Keratinocyte (primary cell): ENCODE measurements at regions not wholly inside any gene's neighbourhood (a gene's known extent, or its start where the extent isn't known, plus 50 kb on each side); places are given as distances from the start of the nearest gene placed in this dataset.

ENCODE experiments used
- DNase-seq: peaks from one replicate; pipeline ENCODE4 v3.0.0-alpha.2; 2011; ENCODE audit warnings: low read depth, missing footprints, low spot score
- FAIRE-seq: peaks from 2 replicates; lab custom pipeline; 2011; peaks lifted over from hg19 to GRCh38; lab: Jason Lieb, UNC
- H2AFZ ChIP-seq: 2 replicates; pipeline ENCODE4 v1.6.0; 2012; ENCODE audit warnings: low read length, control low read depth, inconsistent platforms; ENCODE audit not compliant: control insufficient read depth
- H3K27ac ChIP-seq: 2 replicates; pipeline ENCODE4 v1.5.1; 2011; ENCODE audit warnings: low read length; ENCODE audit not compliant: control insufficient read depth, insufficient read depth
- H3K27me3 ChIP-seq: 3 replicates; pipeline ENCODE4 v1.6.0; 2011; ENCODE audit warnings: low read length; ENCODE audit not compliant: control insufficient read depth, insufficient read depth; ENCODE audit errors: extremely low read depth
- H3K36me3 ChIP-seq, 2 experiments: 2 replicates in 1 of 2; 3 replicates in 1 of 2; pipeline ENCODE4 v1.5.1; 2011; ENCODE audit warnings: low read length in 2 of 2, mild to moderate bottlenecking in 1 of 2; ENCODE audit not compliant: control insufficient read depth in 2 of 2, insufficient read depth in 2 of 2; ENCODE audit errors: extremely low read depth in 1 of 2
- H3K4me1 ChIP-seq: 3 replicates; pipeline ENCODE4 v1.5.1; 2011; ENCODE audit warnings: low read length; ENCODE audit not compliant: control insufficient read depth, insufficient read depth; ENCODE audit errors: extremely low read depth
- H3K4me2 ChIP-seq: 3 replicates; pipeline ENCODE4 v1.6.0; 2011; ENCODE audit warnings: low read depth, low read length; ENCODE audit not compliant: control insufficient read depth, insufficient read depth; ENCODE audit errors: extremely low read depth
- H3K4me3 ChIP-seq, 3 experiments: fragments of 200-600 bp in 1 of 3; sonication (generic) in 1 of 3; 2 replicates in 2 of 3; 3 replicates in 1 of 3; pipeline ENCODE4 v1.5.1; 2011 to 2016; ENCODE audit warnings: low read length in 3 of 3, mild to moderate bottlenecking in 3 of 3, control low read depth in 2 of 3, inconsistent platforms in 1 of 3, low read depth in 1 of 3, mixed read lengths in 1 of 3, mixed run types in 1 of 3, moderate library complexity in 1 of 3; ENCODE audit not compliant: control insufficient read depth in 2 of 3, insufficient read depth in 2 of 3; ENCODE audit errors: extremely low read depth in 1 of 3
- H3K79me2 ChIP-seq: 2 replicates; pipeline ENCODE4 v1.6.0; 2012; ENCODE audit warnings: low read length; ENCODE audit not compliant: control insufficient read depth, insufficient read depth
- H3K9ac ChIP-seq: 3 replicates; pipeline ENCODE4 v1.6.0; 2011; ENCODE audit warnings: low read length; ENCODE audit not compliant: control insufficient read depth, insufficient read depth; ENCODE audit errors: extremely low read depth
- H3K9me1 ChIP-seq: 3 replicates; pipeline ENCODE4 v1.6.0; 2011; ENCODE audit warnings: low read length; ENCODE audit not compliant: control insufficient read depth, insufficient read depth; ENCODE audit errors: extremely low read depth
- H3K9me3 ChIP-seq: 2 replicates; pipeline ENCODE4 v1.5.1; 2012; ENCODE audit warnings: low read depth, low read length; ENCODE audit not compliant: control insufficient read depth
- H4K20me1 ChIP-seq: 3 replicates; pipeline ENCODE4 v1.6.0; 2011; ENCODE audit warnings: low read length; ENCODE audit not compliant: control insufficient read depth, insufficient read depth; ENCODE audit errors: extremely low read depth
- CTCF ChIP-seq, 3 experiments: IDR thresholded peaks in 1 of 3; conservative IDR thresholded peaks in 1 of 3; optimal IDR thresholded peaks in 1 of 3; 2 replicates in 2 of 3; 3 replicates in 1 of 3; pipeline versions ENCODE3 to v1.5.1; 2011; ENCODE audit warnings: low read length in 3 of 3, mild to moderate bottlenecking in 3 of 3, moderate library complexity in 2 of 3, control low read depth in 1 of 3, inconsistent platforms in 1 of 3; ENCODE audit not compliant: insufficient read depth in 2 of 3; ENCODE audit errors: extremely low read depth in 1 of 3
- EZH2 ChIP-seq: IDR thresholded peaks from one replicate; pipeline ENCODE4 v1.6.1; 2012; ENCODE audit warnings: inconsistent platforms, mild to moderate bottlenecking, low read length, moderate library complexity
- dilution Hi-C: fragments of 300-500 bp; cut with MboI; formaldehyde crosslinking; loops from one replicate; pipeline ENCODE4 v1.7.0; 2020; ENCODE audit warnings: low sequenced_read_pairs; ENCODE audit not compliant: extremely low pct_ligation_motif_present

DNA sequence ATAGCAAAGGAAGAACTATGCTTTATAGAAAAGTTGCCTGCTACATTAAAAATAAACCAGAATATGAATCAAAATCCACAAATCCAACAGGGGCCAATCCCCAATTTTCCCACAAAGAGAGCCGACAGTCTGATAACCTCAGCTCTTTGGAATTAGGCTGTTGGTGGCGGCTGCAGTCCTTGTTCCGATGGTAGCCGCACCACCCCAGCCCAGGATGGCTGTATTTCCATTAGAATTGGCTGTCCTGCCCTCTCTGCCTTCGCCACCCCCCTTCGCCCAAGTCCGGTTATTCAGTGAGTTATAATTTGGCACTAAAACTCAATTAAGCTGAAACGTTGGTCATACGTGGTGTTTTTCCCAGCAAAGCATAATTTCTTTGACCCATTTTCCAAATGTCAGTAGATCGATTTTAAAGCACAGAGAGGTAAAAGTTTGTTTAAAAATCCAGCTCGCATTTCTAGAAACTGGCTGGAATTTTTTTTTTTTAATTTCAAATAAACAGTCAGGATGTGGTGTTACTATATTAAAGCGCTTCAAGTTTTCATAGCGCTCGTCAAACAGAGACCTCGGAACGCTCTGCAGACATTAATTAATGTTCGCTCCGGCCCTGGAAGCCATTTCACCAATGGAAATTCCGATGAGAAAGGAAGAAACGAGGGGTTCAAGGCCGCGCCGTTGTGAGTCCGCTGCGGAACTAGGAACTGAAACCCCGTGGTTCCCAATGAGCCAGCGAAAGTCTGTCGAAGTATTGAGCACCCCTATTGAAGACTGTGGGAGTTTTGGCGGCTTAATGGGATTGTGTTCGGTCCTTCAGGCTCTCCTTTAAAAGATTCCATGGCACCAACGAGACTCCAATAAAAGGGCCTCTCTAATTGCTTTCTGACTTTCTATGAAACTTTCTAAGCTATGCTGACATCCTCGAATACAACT, 104.8 kb upstream of the DIO3 start:
- Histone ChIP-seq H2AFZ (no peak overlapping the region), H3K9ac (no peak overlapping the region), H3K4me2 (no peak overlapping the region), H3K27me3 (peaks cover 57% of the 10 kb centered on the region), H3K36me3 (no peaks in the 10 kb centered on the region), H4K20me1 (no peaks in the 10 kb centered on the region), H3K79me2 (no peaks in the 10 kb centered on the region), H3K9me3 (no peaks in the 10 kb centered on the region), H3K9me1 (no peaks in the 10 kb centered on the region), H3K27ac (no peak overlapping the region), H3K4me1 (no peaks in the 10 kb centered on the region), H3K4me3 (no peak overlapping the region)
- FAIRE-seq (no peak), DNase-seq (no peak)
- dilution Hi-C loops, result no loop called here
- TF ChIP-seq CTCF (optimal IDR thresholded peaks at IDR 0.05 in 1 of 3, IDR thresholded peaks at IDR 0.05 in 1 of 3, conservative IDR thresholded peaks at IDR 0.05 in 1 of 3; ENCODE audit: extremely low read depth in 1 of 3, insufficient read depth in 2 of 3, low read length in 3 of 3) (no peak), EZH2 (peak; percentile 82)

DNA sequence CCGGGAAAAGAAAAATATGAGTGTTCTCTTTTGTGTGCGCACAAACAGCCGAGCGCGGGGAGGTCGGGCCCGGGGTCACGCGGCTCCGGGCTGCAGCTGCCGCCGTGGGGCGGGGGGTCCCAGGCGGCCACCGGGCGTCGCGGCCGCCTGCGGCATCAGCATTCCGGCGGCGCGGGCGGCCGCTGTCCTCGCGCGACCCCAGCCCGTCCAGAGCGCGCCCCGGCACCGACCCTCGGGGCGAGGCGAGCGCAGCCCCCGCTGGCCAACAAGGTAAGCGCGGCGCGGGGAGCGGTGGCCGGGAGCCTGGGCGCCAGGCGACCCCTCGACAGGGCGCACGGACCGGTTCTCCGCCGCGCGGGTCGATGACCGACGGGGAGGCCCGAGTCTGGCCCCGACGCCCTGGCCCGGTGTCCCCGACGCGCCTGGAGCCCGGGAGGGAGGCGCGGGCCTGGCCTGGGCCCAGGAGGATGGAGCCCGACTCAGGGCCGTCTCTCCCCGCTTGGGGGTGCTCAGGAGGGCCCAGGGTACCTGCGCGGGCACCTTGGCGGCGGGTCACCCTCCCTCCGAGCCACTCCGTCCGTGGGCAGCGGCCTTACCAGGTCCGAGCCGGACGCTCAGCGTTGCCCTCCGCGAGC, 103.9 kb upstream of the DIO3 start:
- FAIRE-seq, result no peak
- Histone ChIP-seq H3K79me2 (no peaks in the 10 kb centered on the region), H3K9me3 (no peaks in the 10 kb centered on the region), H2AFZ (no peak overlapping the region), H3K4me1 (no peaks in the 10 kb centered on the region), H3K9ac (no peak overlapping the region), H3K36me3 (no peaks in the 10 kb centered on the region), H4K20me1 (no peaks in the 10 kb centered on the region), H3K4me2 (no peak overlapping the region), H3K4me3 (no peak overlapping the region), H3K27me3 (peaks cover 57% of the 10 kb centered on the region), H3K9me1 (no peaks in the 10 kb centered on the region), H3K27ac (no peak overlapping the region)
- dilution Hi-C loops, result no loop called here
- TF ChIP-seq CTCF (optimal IDR thresholded peaks at IDR 0.05 in 1 of 3, IDR thresholded peaks at IDR 0.05 in 1 of 3, conservative IDR thresholded peaks at IDR 0.05 in 1 of 3; ENCODE audit: extremely low read depth in 1 of 3, insufficient read depth in 2 of 3, low read length in 3 of 3) (no peak), EZH2 (no peak)
- DNase-seq, result no peak
